Middle frontal gyrus (tissue), 1 donor: ENCODE measurements at regions not wholly inside any gene's neighbourhood (a gene's known extent, or its start where the extent isn't known, plus 50 kb on each side); places are given as distances from the start of the nearest gene placed in this dataset.
"Not testable (repeated sequence)": the region's sequence is repeated elsewhere in the genome, so short reads cannot be mapped to it uniquely, and the experiment has no call there.

Experiments used
- DNase-seq: peaks from one replicate; pipeline ENCODE4 v3.0.0-alpha.2; 2015; ENCODE audit warnings: low spot score; ENCODE audit errors: extremely low spot score

DNA sequence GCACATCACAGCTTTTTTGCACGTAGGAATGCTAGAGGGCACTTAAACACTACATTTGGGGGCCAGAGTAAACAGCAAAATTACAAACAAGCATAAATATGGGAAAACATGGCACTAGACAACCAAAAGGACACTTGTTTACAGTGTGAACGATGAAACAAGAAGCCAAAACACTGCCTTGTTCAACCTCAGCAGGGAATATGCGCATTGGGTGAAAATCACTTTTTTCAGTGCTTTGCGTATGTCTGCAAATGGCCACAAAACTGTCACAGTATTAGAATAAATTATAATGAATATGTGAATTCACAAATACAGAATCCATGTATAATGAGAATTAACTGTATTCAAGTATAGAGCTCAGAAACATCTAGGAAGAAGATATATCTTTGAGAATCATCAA lies 1064.0 kb upstream of the GYPC start:
- no peak for DNase-seq

DNA sequence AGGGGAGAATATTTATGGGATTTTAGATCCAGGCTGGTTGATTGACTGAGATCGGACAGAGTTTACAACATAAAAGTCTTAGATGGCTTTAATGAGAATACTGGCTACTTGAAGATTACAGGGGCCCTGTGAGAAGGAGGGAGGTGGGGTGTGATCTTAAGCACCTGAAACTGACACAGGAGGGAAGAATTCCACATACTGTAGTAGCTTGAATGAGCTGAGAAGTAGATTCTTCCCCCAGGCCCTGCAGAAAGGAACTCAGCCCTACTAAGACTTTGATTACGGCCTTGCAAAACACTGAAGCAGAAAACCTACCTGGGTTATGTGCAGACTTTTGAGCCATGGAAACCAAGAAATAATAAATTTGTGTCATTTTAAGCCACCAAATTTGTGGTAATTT lies 1062.9 kb upstream of the GYPC start:
- DNase-seq, result no peak

DNA sequence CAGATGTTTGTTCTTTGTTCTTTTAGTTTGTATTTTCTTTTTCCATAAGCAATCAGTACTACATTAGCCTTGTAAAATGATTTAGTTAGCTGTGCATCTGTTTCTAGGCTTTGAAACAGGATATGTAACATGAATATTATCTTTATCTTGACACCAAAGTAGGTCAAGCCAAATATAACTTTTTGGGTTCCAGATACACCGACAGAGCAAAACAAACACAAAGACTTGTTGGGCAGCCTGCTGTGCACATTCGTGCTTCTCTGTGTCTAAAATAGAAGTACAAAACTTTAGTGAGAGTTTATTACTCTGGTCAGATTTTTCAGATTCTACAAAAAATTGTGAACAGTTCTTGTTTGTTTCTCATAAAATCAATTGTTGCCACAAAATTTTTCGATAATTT lies 1059.3 kb upstream of the GYPC start:
- DNase-seq, result no peak

DNA sequence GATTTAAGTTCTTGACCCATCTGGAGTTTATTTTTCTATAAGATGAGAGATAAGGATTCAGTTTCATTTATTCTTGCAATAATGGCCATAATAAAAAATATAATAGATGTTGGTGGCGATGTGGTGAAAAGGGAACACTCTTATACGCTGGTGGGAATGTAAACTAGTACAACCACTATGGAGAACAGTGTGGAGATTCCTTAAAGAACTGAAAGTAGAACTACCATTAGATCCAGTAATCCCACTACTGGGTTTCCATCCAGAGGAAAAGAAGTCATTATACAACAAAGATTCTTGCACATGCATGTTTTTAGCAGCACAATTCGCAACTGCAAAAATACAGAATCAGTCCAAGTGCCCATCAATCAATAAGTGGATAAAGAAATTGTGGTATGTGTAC lies 1040.5 kb upstream of the GYPC start:
- no peak for DNase-seq

DNA sequence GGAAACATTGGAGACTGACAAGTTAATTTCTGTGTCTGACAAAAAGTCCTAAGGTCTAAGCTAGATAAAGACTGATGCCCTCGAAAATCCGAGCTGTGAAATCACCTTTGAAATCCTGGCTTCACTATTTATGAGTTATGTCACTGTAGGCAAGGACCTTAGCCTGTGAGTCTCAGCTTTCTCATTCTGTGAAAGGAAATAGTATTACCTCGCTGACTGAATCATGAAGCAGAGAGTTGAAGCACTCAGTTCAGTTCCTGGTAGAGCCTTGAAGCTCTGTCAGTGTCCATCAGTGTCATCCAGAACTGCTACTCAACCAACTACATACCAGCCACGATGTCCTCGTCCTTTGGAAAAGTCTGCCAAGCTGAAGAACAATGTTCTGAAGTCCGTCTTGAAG lies 1025.6 kb upstream of the GYPC start:
- DNase-seq, result no peak

DNA sequence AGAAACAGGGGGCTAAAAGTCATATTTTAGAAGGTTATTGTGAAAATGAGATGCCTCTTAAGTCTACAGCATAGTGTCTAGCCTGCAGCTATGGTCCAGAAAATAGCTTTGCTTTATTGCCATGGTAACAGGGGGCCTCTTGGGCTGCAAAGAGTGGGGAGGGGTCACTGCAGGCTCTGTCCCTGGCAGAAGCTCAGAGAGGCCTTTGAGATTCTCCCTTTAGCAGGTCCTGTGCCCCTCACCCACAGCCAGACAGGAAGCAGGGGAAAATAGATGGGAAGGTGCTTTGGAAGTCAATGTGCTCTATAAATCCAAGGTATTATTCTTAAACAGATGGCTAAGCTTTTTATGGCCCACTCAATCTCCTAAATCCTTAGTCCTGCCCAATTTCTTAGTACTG lies 1021.3 kb upstream of the GYPC start:
- DNase-seq, result no peak

DNA sequence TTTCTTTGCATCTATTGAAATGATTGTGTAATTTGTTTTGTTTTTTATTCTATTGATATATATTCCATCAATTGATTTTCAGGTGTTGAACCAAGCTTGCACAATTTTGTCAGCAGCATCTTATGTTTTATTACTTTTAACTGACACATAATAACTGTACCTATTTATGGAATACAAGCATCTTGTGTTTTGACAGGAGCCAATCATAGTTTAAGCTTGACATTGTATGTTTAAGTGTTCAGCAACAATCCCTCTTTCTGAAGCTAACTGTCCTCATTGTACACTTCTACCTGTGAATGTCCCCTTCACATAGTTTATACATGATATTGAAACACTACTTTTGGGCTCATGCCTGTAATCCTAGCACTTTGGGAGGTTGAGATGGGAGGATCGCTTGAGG lies 1017.6 kb upstream of the GYPC start:
- DNase-seq, result no peak

DNA sequence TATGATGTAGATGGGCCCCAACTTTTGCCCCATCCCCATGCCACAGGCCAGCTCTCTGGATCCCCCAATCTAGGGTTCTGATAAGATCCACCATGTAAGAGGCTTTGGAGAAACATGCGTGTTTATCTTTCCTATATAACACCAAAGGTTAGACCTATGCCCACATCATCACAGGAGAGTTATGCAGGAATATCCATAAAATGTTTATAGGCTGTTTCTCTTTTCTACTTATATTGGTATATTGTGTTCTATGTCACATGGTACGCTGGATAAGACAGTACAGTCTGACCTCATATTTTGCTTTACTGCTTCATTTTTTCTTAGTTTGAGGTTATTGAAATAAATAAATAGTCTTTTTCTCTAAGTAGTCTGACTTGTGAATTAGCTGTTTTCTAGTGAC lies 1013.9 kb upstream of the GYPC start:
- no peak for DNase-seq

DNA sequence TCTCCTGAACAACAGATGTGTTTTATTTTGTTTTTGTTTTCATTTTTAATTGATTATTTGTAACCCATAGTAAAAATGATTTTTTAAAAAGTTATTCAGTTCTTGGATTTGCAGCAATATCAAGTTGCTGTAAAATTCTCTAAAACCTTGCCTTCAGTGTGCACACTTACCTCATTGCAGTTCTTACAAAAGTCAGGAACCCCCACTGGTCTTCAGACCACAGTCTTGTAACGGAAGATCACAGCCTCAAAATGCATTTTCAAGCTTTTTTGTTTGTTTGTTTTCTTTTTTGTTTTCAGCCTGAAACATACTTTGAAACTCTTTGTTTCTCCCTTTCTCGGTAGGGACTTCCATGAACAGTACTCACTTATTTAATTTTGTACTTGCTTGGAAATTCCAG lies 1012.8 kb upstream of the GYPC start:
- no peak for DNase-seq

DNA sequence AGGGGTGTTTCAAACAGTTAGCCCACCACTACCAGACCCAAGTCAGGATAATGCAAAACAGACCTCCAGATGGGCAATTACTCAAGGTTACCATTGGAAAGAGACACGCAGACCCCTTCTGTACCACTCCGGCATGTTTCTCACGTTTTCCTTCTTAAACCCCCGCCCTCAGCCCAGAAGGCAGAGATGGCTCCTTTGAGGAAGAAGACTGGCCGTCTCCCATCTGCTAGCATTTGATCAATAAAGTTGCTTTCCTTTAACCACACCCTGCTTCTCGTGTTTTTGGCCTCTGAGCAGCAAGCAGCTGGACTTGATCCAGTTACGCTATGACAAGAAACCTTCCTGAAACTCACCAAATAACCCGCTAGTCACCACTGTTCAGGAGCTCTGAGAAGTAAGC lies 1012.4 kb upstream of the GYPC start:
- DNase-seq, result no peak

DNA sequence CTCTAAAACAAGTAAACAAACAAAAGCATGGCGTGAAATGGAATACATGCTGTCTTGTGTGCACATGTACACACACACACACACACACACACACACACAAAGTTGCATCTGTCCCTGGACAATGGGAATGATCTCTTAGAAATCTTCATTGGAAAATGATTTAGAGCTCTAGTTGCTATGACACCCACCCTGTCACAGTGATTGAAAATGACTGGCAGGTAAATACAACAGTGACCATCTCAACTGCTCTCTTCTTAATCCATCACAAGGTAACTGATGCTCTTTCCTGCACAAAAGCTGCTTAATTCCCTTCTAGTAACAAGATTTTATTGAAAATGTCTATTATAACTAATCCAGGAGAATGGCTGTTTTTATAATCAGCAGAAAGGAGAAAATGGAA lies 1011.7 kb upstream of the GYPC start:
- DNase-seq, result no peak

DNA sequence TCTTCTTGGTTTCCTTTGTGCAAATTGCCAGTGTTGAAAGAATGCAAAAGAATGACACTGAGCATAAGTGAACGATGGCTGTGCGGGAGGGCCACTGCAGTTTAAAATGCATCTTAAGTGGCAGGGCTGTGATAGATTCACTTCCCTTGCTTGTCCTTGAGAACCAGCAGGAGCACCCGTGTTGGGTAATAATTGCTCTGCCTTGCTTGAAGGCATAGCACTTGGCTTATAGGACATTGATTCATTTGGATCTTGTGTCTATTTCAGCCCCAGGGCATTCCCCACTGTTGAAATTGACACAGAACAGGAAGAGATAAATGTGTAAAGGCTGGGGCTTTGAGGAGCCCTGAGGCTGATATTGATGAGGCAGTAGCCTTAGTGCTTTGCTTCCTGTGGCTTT lies 1003.7 kb upstream of the GYPC start:
- no peak for DNase-seq

DNA sequence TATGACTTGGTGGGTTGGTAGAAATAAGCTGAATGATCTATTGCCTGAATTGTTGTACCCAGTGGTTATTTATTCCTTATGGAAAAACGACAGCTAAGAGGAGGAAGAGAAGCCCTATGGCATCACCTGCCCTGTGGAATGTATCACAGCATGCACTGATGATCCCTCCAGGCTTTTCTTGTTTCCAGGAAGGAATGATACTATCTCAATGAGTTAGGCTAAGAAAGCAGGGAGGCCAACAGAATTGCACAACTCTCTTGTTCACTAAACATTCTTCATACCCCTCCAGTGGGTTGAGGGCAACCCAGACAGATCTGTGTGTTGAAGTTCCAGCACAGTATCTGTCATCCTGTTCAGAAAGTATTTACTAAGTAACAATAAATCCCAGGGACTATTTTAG lies 1001.7 kb upstream of the GYPC start:
- DNase-seq, result no peak

DNA sequence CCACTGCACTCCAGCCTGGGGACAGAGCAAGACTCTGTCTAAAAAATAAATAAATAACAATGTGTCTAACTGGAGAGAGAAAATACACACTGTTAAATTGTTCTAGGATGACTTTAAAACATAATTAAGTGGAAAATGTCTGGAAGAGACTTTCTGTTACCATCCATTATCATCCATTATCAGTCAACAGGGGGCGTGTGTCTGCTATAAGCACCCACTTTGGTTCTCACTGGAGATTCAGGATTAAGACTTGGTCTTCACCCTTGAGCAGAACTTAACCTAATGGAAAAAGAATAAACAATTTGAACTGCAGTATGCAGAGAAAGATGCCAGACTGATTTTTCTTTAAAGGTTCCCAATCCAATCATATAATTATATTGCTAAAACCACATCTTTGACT lies 999.8 kb upstream of the GYPC start:
- DNase-seq, result no peak

DNA sequence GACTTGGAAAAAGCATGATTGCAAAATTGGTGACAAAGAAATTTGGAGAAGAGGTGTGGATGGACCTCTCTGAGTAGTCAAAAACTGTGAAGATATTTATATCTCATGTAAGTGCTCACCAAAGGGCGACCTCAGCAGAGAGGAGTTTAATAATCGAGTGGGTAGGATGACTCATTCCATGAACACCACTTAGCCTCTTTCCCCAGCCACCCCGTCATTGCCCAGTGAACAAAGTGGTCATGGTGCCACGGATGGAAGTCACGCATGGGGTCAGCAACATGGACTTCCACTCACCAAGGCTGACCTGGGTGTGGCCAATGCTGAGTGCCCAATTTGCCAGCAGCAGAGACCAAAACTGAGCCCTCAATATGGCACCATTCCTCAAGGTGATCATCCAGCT lies 997.4 kb upstream of the GYPC start:
- DNase-seq, result no peak

DNA sequence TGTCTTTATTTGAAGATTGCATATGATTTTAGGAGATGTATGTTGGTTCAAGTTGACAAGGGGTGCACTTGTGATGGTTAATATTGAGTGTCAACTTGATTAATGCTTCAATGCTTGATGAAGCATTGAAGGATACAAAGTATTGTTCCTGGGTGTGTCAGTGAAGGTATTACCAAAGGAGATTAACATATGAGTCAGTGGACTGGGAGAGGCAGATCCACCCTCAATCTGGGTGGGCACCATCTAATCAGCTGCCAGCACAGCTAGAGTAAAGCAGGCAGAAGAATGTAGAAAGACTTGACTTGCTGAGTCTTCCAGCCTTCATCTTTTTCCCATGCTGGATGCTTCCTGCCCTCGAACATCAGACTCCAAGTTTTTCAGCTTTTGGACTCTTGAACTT lies 995.6 kb upstream of the GYPC start:
- not testable (repeated sequence) for DNase-seq

DNA sequence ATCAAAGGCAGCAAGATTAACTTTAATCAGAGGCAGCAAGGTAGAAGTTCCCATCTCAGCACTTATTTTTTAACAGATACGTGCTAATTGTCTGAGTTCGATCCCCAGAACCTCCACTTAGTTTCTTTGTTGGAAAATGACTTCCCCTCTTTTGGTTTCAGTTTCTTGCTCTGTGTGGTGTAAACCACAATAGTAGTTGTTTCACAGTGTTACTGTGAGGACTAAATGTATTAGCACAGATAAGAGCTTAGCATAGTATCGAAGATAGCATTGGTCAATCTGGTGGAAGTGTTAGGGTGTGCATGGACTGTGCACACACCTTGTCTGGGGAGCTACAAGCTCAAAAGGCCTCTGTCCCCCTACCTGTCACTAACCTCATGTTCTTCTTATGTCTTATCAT lies 988.3 kb upstream of the GYPC start:
- DNase-seq, result no peak

DNA sequence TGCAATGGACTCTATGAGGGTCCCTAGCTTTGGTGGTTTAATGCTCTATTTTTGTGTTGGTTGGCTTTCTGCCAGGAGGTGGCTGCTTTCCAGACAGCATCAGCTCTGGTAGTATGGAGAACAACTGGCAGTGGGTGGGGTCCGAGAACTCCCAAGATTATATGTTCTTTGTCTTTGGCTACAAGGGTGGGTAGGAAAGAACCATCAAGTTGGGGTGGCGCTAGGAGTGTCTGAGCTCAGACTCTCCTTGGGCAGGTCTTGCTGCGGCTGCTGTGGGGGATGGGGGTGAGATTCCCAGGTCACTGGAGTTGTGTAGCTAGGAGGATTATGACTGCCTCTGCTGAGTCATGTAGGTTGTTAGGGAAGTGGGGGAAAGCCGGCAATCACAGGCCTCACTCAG lies 976.1 kb upstream of the GYPC start:
- no peak for DNase-seq

DNA sequence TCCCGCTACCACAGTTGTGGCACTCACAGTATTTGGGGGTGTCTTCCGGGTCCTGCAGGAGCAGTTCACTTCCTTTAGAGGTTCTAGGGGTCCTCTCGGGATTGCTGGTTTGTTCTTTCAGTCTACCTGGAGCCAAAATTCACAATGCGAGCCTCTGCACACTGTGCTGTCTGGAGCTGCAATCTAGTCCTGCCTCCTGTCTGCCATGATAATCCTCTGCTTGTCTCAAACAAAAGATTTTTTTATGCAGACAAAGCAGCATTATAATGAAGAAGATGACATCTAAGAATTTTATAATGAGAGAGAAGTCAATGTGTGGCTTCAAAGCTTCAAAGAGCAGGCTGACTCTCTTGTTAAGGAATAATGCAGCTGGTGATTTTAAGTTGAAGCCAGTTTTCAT lies 975.1 kb upstream of the GYPC start:
- DNase-seq, result no peak

DNA sequence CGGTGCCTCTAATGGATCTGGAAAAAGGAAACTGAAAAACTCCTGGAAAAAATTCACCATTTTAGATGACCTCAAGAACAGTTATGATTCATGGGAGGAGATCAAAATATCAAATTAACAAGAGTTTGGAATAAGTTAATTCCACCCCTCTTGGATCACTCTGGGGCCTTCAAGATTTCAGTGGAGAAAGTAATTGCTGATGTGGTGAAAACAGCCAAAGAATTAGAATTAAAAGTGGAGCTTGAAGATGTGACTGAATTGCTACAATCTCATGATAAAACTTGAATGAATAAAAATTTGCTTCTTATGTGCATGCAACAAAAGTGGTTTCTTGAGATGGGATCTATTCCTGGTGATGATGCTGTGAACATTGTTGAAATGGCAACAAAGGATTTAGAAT lies 974.4 kb upstream of the GYPC start:
- no peak for DNase-seq

DNA sequence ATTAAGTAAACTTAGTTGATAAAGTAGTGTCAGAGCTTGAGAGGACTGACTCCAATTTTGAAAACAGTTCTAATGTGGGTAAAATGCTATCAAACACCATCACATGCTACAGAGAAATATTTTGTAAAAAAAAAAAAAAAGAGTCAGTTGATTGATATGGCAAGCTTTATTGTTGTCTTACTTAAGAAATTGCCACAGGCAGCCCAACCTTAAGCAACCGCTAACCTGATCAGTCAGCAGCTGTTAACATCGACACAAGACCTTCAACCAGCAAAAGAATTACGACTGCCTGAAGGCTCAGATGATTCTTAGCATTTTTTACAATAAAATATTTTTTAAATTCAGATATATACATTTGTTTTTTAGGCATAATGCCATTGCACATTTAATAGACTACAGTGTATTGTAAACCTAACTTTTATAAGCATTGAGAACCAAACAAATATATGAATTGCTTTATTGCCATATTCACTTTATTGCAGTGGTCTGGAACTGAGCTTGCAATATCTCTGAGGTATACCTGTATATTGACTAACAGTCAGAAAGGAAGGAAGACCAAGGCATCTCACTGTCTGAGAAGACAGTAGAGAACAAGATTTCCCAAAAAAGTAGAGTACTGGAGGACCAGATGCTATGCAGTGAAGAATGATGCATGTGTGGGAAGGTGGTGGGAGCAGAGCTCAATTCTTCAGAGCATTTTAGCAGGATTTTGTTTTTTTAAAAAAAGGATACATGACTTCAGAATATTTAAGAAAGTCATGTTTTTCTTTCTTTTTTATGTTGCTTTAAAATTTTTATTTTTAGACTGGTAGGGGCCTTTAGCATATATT lies 973.8 kb upstream of the GYPC start:
- peak; percentile 48 for DNase-seq

DNA sequence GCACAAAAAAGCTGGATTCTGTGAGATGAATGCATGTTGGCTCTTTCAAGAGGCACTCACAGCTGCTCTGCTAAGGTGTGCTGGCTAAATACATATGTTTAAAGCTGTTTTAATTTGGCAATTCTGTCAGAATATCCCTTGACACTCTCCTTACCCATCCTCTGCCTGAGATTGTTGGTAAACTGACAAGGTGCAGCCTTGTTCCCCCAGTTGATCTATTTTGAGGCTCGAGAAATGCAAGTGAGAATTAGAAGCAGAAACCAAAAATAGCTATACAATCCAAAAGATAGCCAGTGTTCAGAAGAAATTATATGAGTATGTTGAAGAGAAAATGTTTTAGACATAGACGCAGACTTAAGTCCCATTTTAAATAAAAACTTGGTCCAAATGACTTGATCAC lies 971.7 kb upstream of the GYPC start:
- DNase-seq, result no peak

DNA sequence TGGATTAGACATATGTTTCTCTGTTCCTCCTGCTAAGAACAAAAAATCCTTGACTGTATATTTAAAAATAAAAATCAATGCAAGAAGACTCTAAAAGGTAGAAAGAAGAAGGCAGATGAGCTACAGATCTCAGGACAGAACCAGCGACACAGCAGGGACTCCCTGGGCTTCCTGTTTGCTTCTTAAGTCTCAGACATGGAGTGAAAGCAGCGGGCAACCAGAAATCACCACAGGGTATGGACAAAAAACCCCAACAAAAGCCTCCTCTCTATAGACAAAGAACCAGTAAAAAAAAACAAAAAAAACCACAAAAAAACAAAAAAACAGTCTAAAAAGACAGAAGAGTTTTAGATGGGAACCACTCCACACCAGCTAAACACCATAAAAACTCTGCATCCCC lies 971.0 kb upstream of the GYPC start:
- DNase-seq, result no peak

DNA sequence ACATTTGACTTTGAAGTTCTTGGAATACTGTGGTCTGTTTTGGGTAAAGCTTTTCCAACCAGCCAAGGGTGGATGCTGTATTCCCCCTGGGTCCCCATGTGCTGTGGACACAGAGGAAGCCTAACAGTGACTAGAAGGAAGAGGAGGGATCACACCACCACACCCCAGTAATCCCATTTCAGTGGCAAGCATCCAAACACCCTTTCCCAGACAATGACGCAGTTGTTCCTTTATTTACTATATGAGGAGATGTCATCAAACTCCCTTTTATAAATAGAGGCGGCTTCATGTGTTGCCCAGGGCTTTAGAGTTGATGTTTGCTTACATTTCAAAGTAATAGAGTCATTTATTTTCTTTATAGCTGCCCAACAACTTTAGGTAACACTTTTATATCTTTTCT lies 959.4 kb upstream of the GYPC start:
- DNase-seq, result no peak
